Breast epithelium (tissue), 3 donors: ENCODE measurements at regions not wholly inside any gene's neighbourhood (a gene's known extent, or its start where the extent isn't known, plus 50 kb on each side); places are given as distances from the start of the nearest gene placed in this dataset.

Source experiments
- CTCF ChIP-seq, 3 donors: fragments of 450-650 bp; IDR thresholded peaks; one replicate each; pipeline ENCODE4 v1.5.1; 2016 to 2017; ENCODE audit warnings: antibody characterized with exemption in 3 of 3, mild to moderate bottlenecking in 3 of 3, moderate library complexity in 3 of 3
- POLR2A ChIP-seq: fragments of 450-650 bp; IDR thresholded peaks from one replicate; pipeline ENCODE4 v1.6.1; 2016; ENCODE audit warnings: antibody characterized with exemption, mild to moderate bottlenecking, moderate library complexity

GRCh38 chr10:83691791-83692596 lies 447.3 kb upstream of the GHITM start:
- TF ChIP-seq POLR2A: no peak
- TF ChIP-seq CTCF (IDR thresholded peaks at IDR 0.05): no peak
